ENCODE measurements at regions not wholly inside any gene's neighbourhood (a gene's known extent, or its start where the extent isn't known, plus 50 kb on each side); places are given as distances from the start of the nearest gene placed in this dataset.

DNA sequence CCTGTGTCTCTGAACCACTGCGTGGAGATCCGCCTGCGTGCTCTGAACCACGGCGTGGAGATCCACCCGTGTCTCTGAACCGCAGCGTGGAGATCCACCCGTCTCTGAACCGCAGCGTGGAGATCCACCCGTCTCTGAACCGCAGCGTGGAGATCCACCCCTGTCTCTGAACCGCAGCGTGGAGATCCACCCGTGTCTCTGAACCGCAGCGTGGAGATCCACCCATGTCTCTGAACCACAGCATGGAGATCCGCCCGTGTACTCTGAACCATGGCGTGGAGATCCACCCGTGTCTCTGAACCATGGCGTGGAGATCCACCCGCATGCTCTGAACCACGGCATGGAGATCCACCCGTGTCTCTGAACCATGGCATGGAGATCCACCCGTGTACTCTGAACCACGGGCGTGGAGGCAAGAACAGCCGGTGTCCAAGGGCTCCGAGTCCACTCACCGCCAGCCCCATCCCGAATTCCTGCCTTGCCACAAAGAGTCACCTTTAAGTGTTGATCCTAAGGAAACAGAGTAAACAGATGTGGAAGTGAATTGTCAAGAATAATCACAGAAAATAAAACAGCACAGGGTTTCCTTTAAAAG is 659.4 kb downstream of the BRD1 start:
- Histone ChIP-seq H3K9me3 (ENCODE audit: low read length) (no peaks in the 10 kb centered on the region), H3K27me3 (ENCODE audit: low read length) (no peaks in the 10 kb centered on the region), H3K9ac (ENCODE audit: low read length) (no peak overlapping the region), H3K36me3 (ENCODE audit: low read depth, low read length) (no peaks in the 10 kb centered on the region), H3K27ac (ENCODE audit: low read length) (no peak overlapping the region), H3K4me1 (ENCODE audit: insufficient read depth, low read length) (no peaks in the 10 kb centered on the region), H3K4me2 (ENCODE audit: low read length) (no peak overlapping the region), H3K79me2 (ENCODE audit: low read length) (no peaks in the 10 kb centered on the region), H4K20me1 (ENCODE audit: low read length) (no peaks in the 10 kb centered on the region), H3K4me3 (ENCODE audit: low read length) (no peak overlapping the region), H3K9me2 (replicated peaks; ENCODE audit: low read length) (no peaks in the 10 kb centered on the region), H2AFZ (ENCODE audit: low read length) (no peak overlapping the region), H3F3A (ENCODE audit: low read length, unreplicated experiment) (no peaks in the 10 kb centered on the region)
- ATAC-seq (no peak), DNase-seq (no peak)
- BruUV-seq (replicated peaks) = no TSS peak
- CTCF ChIA-PET = no interaction called here
- POLR2A ChIA-PET (ENCODE audit: unreplicated experiment) = no interaction called here
- TF ChIP-seq EZH2 (IDR thresholded peaks at IDR 0.05; ENCODE audit: low read length, unreplicated experiment) (no peak), EZH2phosphoT487 (IDR thresholded peaks at IDR 0.05; ENCODE audit: borderline replicate concordance, low read length) (no peak)
- TF ChIP-seq, protein P1, sequence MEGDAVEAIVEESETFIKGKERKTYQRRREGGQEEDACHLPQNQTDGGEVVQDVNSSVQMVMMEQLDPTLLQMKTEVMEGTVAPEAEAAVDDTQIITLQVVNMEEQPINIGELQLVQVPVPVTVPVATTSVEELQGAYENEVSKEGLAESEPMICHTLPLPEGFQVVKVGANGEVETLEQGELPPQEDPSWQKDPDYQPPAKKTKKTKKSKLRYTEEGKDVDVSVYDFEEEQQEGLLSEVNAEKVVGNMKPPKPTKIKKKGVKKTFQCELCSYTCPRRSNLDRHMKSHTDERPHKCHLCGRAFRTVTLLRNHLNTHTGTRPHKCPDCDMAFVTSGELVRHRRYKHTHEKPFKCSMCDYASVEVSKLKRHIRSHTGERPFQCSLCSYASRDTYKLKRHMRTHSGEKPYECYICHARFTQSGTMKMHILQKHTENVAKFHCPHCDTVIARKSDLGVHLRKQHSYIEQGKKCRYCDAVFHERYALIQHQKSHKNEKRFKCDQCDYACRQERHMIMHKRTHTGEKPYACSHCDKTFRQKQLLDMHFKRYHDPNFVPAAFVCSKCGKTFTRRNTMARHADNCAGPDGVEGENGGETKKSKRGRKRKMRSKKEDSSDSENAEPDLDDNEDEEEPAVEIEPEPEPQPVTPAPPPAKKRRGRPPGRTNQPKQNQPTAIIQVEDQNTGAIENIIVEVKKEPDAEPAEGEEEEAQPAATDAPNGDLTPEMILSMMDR (conservative IDR thresholded peaks at IDR 0.05; ENCODE audit: low read depth, low read length) = no peak
- intact Hi-C loops (cut with micrococcal nuclease) = no loop called here

DNA sequence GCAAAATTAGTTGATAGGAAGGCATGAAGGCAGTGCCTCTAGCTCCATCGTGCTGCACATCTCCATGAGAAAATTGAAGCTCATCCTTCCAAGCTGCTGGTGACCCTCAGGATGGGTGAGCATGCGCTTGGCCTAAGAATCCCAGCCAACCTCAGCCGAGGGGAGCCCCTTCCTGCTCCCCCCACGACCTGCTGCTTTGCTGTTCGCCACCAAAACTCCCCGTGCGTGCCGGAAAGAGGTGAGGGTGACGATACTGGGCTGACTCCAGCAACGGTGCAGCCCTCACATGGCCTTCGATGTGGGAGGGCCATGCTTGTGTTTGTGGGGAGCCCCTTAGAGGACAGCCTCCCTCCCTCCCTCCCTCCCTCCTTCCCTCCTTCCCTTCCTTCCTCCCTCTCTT is 660.9 kb downstream of the BRD1 start:
- Histone ChIP-seq H3K9me2 (replicated peaks; ENCODE audit: low read length) (no peaks in the 10 kb centered on the region), H3K4me3 (ENCODE audit: low read length) (no peak overlapping the region), H3K9me3 (ENCODE audit: low read length) (no peaks in the 10 kb centered on the region), H3F3A (ENCODE audit: low read length, unreplicated experiment) (no peaks in the 10 kb centered on the region), H3K4me1 (ENCODE audit: insufficient read depth, low read length) (no peaks in the 10 kb centered on the region), H3K4me2 (ENCODE audit: low read length) (no peak overlapping the region), H3K27ac (ENCODE audit: low read length) (no peak overlapping the region), H3K9ac (ENCODE audit: low read length) (no peak overlapping the region), H3K36me3 (ENCODE audit: low read depth, low read length) (no peaks in the 10 kb centered on the region), H2AFZ (ENCODE audit: low read length) (no peak overlapping the region), H4K20me1 (ENCODE audit: low read length) (no peaks in the 10 kb centered on the region), H3K27me3 (ENCODE audit: low read length) (no peaks in the 10 kb centered on the region), H3K79me2 (ENCODE audit: low read length) (no peaks in the 10 kb centered on the region)
- POLR2A ChIA-PET (ENCODE audit: unreplicated experiment) = no interaction called here
- no peak for ATAC-seq
- no TSS peak for BruUV-seq (replicated peaks)
- intact Hi-C loops (cut with micrococcal nuclease) = no loop called here
- DNase-seq = no peak
- TF ChIP-seq, protein P1 (conservative IDR thresholded peaks at IDR 0.05; ENCODE audit: low read depth, low read length) = no peak
- TF ChIP-seq EZH2 (IDR thresholded peaks at IDR 0.05; ENCODE audit: low read length, unreplicated experiment) (no peak), EZH2phosphoT487 (IDR thresholded peaks at IDR 0.05; ENCODE audit: borderline replicate concordance, low read length) (no peak)
- CTCF ChIA-PET = no interaction called here

DNA sequence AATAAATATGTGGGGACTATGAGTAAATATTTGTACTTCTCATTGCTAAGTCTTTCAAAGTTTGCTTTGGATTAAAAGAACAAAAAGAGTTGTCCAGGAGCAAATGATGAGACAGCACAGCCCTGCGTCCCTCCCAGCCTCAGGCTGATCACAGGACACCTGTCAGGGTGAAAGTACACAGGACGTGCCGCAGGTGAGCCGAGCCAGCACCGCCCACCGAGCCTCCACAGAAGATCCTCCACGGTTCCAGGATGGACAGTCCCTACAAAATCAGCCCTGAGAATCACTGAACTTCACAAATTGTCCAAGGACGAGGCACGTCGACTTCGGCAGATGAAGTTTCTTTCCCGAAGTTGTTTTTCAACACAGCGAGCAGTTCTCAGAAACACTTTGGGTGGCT is 661.5 kb downstream of the BRD1 start:
- BruUV-seq (replicated peaks) = no TSS peak
- ChIA-PET POLR2A (ENCODE audit: unreplicated experiment) (no interaction called here), CTCF (no interaction called here)
- intact Hi-C loops (cut with micrococcal nuclease) = no loop called here
- H3F3A ChIP-seq (ENCODE audit: low read length, unreplicated experiment) = no peaks in the 10 kb centered on the region
- H3K4me2 ChIP-seq (ENCODE audit: low read length) = no peak overlapping the region
- no peak for ATAC-seq
- TF ChIP-seq, protein P1 (conservative IDR thresholded peaks at IDR 0.05; ENCODE audit: low read depth, low read length) = no peak
- TF ChIP-seq EZH2phosphoT487 (IDR thresholded peaks at IDR 0.05; ENCODE audit: borderline replicate concordance, low read length) (no peak), EZH2 (IDR thresholded peaks at IDR 0.05; ENCODE audit: low read length, unreplicated experiment) (no peak)
- H3K9me2 ChIP-seq (replicated peaks; ENCODE audit: low read length) = no peaks in the 10 kb centered on the region
- H3K27me3 ChIP-seq (ENCODE audit: low read length) = no peaks in the 10 kb centered on the region
- no peaks in the 10 kb centered on the region for H3K36me3 ChIP-seq (ENCODE audit: low read depth, low read length)
- H3K4me3 ChIP-seq (ENCODE audit: low read length) = no peak overlapping the region
- no peak overlapping the region for H3K27ac ChIP-seq (ENCODE audit: low read length)
- no peak for DNase-seq
- H3K9ac ChIP-seq (ENCODE audit: low read length) = no peak overlapping the region
- no peak overlapping the region for H2AFZ ChIP-seq (ENCODE audit: low read length)
- no peaks in the 10 kb centered on the region for H3K79me2 ChIP-seq (ENCODE audit: low read length)
- H4K20me1 ChIP-seq (ENCODE audit: low read length) = no peaks in the 10 kb centered on the region
- H3K4me1 ChIP-seq (ENCODE audit: insufficient read depth, low read length) = no peaks in the 10 kb centered on the region
- H3K9me3 ChIP-seq (ENCODE audit: low read length) = no peaks in the 10 kb centered on the region

All from PC-3 (cell line).